ENCODE measurements at regions not wholly inside any gene's neighbourhood (a gene's known extent, or its start where the extent isn't known, plus 50 kb on each side); places are given as distances from the start of the nearest gene placed in this dataset.

DNA sequence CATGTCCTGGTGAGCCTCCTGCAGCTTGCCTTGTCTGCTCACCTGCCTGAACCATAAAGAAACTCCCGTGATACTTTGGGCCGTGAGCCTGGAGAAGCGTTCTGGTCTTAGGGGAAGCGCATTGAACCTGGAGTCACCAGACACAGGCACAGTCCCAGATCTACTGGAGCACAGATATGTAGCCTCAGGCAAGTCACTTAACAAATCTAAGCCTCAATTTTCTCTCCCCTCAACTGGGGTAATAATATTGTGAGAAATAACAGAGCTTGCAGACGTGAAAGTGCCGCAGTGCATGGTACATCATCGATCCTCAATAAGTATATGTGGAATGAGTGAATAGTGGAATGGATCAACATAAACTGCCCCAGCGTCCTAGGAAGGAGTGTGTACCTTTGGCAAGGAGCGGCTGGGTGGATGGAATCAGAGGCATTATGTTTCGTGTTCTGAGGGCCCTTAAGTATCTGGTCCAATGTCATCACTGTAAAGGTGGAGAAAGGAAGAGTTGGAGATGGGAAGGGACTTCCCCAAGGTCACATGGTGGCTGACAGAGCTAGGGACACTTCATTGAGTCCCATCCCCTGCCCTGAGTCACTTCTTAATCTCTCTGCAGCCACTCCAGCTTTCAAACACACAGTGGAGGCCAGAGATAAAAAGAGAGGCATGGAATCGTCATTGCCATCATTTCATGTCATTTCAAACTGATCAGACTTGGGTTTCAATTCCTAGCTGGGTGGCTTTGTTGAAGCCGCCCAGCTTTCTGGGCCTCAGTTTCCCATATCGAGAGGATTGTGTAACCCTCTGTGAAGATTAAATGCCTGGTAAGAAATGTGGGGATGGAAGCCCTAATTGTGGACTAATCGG is 172.4 kb downstream of the DDX1 start:
- Mint-ChIP-seq H3K4me1 (peaks cover 28% of the 10 kb centered on the region), H3K9me3 (peaks cover 4% of the 10 kb centered on the region), H3K4me3 (no peak overlapping the region), H3K27ac (no peak overlapping the region), H3K27me3 (ENCODE audit: low read depth) (no peaks in the 10 kb centered on the region), H3K36me3 (no peaks in the 10 kb centered on the region)
- ATAC-seq, result no peak
- POLR2A ChIA-PET, result no interaction called here
- TF ChIP-seq NFYB (CRISPR knock-in tag; conservative IDR thresholded peaks at IDR 0.05; ENCODE audit: low read depth) (no peak), NR1H2 (CRISPR knock-in tag; IDR thresholded peaks at IDR 0.05) (no peak), CBFB (CRISPR knock-in tag; IDR thresholded peaks at IDR 0.05; ENCODE audit: low read depth) (no peak), HMGXB4 (CRISPR knock-in tag; IDR thresholded peaks at IDR 0.05) (no peak), ELF4 (CRISPR knock-in tag; IDR thresholded peaks at IDR 0.05; ENCODE audit: low read depth) (no peak), SMAD3 (CRISPR knock-in tag; IDR thresholded peaks at IDR 0.05; ENCODE audit: borderline replicate concordance) (no peak)
- TF ChIP-seq, protein P1, sequence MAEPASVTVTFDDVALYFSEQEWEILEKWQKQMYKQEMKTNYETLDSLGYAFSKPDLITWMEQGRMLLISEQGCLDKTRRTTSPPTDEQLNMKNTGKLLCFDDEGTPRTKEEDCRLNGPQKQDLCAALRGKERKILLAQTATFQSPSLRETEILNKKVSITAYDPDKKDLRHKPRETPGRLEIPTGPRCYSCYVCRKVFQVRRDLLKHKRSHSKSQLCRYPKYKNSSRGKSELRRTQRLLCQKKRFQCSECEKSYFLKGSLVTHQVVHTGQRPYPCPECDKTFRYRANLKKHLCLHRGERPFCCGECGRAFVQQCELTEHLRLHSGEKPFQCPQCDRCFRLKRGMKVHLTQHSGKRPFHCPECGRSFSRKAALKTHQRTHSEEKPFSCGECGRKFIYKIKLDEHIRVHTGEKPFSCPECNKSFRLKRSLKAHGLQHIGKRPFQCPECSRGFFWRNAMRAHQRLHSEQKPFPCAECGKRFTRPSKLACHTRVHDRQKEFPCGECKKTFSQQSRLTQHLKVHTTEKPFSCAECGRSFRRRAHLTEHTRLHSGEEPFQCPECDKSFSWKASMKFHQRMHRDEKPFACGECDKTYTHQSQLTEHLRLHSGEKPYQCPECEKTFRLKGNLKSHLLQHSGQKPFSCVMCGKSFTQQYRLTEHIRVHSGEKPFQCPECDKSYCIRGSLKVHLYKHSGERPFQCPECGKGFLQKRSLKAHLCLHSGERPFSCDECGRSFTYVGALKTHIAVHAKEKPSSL (CRISPR knock-in tag; conservative IDR thresholded peaks at IDR 0.05), result no peak
- TF ChIP-seq, protein P2, sequence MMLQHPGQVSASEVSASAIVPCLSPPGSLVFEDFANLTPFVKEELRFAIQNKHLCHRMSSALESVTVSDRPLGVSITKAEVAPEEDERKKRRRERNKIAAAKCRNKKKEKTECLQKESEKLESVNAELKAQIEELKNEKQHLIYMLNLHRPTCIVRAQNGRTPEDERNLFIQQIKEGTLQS (CRISPR knock-in tag; conservative IDR thresholded peaks at IDR 0.05), result no peak
- no peak for DNase-seq (ENCODE audit: low spot score)
- CTCF ChIA-PET, result interaction anchor here (1.0 kb wide), 1 partner anchor 17 kb away, joined by 3 read pairs; no protein-coding TSS in a partner anchor

GRCh38 chr2:15764683-15765011 is 173.0 kb downstream of the DDX1 start:
- H3K27ac Mint-ChIP-seq, result no peak overlapping the region
- no peak overlapping the region for H3K4me3 Mint-ChIP-seq
- H3K9me3 Mint-ChIP-seq, result peaks cover 4% of the 10 kb centered on the region
- no peak for TF ChIP-seq ZNF532 (CRISPR knock-in tag; IDR thresholded peaks at IDR 0.05; ENCODE audit: borderline replicate concordance)
- no peak for TF ChIP-seq ZNF263 (CRISPR knock-in tag; IDR thresholded peaks at IDR 0.05; ENCODE audit: low read depth)
- TF ChIP-seq, protein P3, sequence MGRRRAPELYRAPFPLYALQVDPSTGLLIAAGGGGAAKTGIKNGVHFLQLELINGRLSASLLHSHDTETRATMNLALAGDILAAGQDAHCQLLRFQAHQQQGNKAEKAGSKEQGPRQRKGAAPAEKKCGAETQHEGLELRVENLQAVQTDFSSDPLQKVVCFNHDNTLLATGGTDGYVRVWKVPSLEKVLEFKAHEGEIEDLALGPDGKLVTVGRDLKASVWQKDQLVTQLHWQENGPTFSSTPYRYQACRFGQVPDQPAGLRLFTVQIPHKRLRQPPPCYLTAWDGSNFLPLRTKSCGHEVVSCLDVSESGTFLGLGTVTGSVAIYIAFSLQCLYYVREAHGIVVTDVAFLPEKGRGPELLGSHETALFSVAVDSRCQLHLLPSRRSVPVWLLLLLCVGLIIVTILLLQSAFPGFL (CRISPR knock-in tag; IDR thresholded peaks at IDR 0.05; ENCODE audit: borderline replicate concordance), result no peak
- TF ChIP-seq, protein P4, sequence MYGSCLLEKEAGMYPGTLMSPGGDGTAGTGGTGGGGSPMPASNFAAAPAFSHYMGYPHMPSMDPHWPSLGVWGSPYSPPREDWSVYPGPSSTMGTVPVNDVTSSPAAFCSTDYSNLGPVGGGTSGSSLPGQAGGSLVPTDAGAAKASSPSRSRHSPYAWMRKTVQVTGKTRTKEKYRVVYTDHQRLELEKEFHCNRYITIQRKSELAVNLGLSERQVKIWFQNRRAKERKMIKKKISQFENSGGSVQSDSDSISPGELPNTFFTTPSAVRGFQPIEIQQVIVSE (CRISPR knock-in tag; IDR thresholded peaks at IDR 0.05; ENCODE audit: borderline replicate concordance), result no peak
- TF ChIP-seq SOX15 (CRISPR knock-in tag; IDR thresholded peaks at IDR 0.05), result no peak
- TF ChIP-seq, protein P5, sequence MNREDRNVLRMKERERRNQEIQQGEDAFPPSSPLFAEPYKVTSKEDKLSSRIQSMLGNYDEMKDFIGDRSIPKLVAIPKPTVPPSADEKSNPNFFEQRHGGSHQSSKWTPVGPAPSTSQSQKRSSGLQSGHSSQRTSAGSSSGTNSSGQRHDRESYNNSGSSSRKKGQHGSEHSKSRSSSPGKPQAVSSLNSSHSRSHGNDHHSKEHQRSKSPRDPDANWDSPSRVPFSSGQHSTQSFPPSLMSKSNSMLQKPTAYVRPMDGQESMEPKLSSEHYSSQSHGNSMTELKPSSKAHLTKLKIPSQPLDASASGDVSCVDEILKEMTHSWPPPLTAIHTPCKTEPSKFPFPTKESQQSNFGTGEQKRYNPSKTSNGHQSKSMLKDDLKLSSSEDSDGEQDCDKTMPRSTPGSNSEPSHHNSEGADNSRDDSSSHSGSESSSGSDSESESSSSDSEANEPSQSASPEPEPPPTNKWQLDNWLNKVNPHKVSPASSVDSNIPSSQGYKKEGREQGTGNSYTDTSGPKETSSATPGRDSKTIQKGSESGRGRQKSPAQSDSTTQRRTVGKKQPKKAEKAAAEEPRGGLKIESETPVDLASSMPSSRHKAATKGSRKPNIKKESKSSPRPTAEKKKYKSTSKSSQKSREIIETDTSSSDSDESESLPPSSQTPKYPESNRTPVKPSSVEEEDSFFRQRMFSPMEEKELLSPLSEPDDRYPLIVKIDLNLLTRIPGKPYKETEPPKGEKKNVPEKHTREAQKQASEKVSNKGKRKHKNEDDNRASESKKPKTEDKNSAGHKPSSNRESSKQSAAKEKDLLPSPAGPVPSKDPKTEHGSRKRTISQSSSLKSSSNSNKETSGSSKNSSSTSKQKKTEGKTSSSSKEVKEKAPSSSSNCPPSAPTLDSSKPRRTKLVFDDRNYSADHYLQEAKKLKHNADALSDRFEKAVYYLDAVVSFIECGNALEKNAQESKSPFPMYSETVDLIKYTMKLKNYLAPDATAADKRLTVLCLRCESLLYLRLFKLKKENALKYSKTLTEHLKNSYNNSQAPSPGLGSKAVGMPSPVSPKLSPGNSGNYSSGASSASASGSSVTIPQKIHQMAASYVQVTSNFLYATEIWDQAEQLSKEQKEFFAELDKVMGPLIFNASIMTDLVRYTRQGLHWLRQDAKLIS (CRISPR knock-in tag; IDR thresholded peaks at IDR 0.05; ENCODE audit: borderline replicate concordance), result no peak
- TF ChIP-seq ZNF512 (CRISPR knock-in tag; IDR thresholded peaks at IDR 0.05; ENCODE audit: borderline replicate concordance), result no peak
- ChIA-PET POLR2A (no interaction called here), CTCF (no interaction called here)
- peaks cover 29% of the 10 kb centered on the region for H3K4me1 Mint-ChIP-seq
- no peaks in the 10 kb centered on the region for H3K36me3 Mint-ChIP-seq
- ATAC-seq (no peak), DNase-seq (ENCODE audit: low spot score) (no peak)
- H3K27me3 Mint-ChIP-seq (ENCODE audit: low read depth), result no peaks in the 10 kb centered on the region
